GM21447 (cell line): ENCODE measurements at regions not wholly inside any gene's neighbourhood (a gene's known extent, or its start where the extent isn't known, plus 50 kb on each side); places are given as distances from the start of the nearest gene placed in this dataset.
"Not testable (repeated sequence)": the region's sequence is repeated elsewhere in the genome, so short reads cannot be mapped to it uniquely, and the experiment has no call there.

Source experiments
- ATAC-seq: cut with Tn5 transposase; IDR thresholded peaks from one replicate; pipeline ENCODE4 v1.9.1; 2021; ENCODE audit not compliant: unreplicated experiment

- no peak for ATAC-seq
Measured at GRCh38 chr1:3989465-3989864, 89.4 kb upstream of the C1orf174 start.

DNA sequence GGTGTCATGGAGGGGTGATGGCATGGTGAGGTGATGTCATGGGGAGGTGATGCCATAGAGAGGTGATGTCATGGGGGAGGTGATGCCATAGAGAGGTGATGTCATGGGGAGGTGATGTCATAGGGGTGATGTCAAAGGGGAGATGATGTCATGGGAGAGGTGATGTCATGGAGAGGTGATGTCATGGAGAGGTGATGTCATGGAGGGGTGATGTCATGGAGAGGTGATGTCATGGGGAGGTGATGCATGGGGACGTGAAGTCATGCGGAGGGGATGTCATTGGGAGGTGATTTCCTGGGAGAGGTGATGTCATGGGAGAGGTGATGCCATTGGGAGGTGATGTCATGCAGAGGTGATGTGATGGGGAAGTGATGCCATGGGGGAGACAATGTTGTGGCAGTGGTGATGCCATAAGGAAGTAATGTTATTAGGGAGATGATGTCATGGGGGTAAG, 92.1 kb upstream of the C1orf174 start:
- ATAC-seq: no peak

DNA sequence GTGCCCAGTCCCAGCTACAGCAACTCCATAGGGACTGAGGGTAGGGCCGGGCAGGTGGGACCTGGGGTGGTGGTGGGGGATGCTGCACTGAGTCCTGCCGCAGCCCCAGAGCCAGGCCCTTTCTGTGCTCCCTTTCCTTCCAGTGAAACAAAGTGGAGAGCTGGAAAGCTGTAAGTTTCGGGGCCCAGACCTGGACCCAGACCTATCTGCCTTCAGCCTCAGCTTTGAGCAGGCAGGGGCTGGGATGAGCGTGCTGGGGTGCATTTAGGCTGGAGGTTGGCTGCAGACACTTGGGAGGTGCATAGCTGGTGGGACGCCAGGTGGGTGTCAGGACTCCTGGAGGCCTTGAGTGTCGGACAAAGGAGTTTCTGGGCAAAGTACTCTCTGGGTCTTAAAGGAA, 92.7 kb upstream of the C1orf174 start:
- no peak for ATAC-seq

- ATAC-seq: no peak
Measured at GRCh38 chr1:3993619-3994375, 93.7 kb upstream of the C1orf174 start.

DNA sequence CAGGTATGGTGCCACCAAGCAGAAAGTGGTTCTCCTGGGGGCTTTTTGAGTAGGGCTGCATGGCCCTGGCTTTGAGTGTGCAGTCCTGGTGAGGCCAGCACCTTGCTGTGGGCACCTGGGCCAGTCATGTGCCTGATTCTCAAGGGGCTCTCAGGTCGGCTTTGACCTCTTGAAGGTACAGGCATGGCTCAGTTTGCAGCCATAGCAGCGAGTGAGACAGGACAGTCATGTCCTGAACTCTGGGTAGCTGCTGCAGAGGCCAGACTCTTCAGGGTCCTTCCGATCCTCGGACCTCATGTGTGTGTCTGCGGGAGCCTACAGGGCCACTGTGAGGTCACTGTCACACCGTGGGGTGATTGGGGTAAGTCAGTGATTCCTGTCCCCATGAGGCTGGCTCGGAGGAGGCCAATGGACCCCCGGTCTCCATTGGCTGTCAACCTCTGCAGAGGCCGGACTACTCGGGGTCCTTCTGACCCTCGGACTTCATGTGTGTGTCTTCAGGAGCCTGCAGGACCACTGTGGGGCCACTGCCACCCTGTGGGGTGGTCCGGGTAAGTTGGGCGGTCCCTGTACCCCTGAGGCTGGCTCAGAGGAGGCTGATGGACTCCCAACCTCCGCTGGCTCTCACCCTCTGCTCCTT, 95.2 kb upstream of the C1orf174 start:
- ATAC-seq: no peak

DNA sequence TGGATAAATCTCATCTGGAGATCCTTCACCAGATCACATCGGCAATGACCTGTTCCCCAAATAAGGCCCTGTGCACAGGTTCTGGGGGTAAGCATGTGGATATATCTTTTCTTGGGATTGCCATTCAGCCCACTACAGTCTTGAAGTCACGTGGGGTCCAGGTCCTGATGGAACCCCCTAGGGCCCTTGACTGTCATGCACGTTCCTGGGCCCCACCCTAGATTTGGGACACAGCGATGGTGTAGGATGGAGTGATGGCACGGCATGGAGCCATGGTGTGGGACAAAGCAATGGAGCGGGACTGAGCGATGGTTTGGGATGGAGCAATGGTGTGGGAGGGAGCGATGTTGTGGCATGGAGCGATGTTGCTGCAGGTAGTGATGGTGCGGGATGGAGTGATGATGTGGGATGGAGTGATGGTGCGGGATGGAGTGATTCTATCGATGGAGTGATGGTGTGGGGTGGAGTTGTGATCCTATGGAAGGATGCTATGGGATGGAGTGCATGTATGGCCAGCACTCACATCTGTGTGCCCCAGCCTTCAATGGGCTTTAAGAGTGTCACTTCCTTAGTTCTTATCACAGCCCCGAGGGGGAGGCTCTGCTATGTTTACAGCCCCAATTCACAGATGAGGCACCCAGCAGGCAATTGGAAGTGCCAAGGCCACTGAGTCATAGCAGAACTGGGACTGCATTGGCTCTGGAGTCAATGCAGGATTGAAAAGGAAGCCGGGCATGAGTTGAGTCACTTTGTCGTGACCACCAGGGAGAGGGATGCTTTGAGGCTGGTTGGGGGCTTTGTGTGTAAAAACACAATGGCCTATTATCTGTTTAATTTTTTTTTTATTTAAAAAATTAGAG, 97.0 kb upstream of the C1orf174 start:
- ATAC-seq: no peak

GRCh38 chr1:3998086-3998485, 98.0 kb upstream of the C1orf174 start:
- ATAC-seq: no peak

- not testable (repeated sequence) for ATAC-seq
Measured at GRCh38 chr1:3999514-3999913, 99.4 kb upstream of the C1orf174 start.

- ATAC-seq: no peak
Measured at GRCh38 chr1:3999941-4000735, 100.1 kb upstream of the C1orf174 start.

- ATAC-seq: no peak
Measured at GRCh38 chr1:4000811-4001251, 100.8 kb upstream of the C1orf174 start.

DNA sequence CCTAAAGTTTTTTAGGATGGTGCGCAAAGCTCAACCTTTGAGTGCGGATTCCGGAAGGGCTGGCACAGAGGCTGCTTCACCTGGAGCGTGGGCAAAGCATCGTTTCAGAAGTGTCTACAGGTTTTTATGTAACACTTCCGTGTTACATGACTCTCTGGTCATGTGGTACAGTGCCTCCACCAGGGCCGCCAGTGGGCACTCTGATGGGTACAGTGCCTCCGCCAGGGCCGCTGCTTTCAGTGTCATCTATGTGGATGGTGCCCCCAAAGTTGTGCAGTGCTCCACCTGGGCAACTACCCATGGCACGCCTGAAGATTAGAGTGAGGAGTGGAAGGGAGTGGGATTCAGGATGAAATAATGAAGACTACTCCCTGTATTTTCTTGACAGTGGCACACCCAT, 101.4 kb upstream of the C1orf174 start:
- ATAC-seq: no peak

DNA sequence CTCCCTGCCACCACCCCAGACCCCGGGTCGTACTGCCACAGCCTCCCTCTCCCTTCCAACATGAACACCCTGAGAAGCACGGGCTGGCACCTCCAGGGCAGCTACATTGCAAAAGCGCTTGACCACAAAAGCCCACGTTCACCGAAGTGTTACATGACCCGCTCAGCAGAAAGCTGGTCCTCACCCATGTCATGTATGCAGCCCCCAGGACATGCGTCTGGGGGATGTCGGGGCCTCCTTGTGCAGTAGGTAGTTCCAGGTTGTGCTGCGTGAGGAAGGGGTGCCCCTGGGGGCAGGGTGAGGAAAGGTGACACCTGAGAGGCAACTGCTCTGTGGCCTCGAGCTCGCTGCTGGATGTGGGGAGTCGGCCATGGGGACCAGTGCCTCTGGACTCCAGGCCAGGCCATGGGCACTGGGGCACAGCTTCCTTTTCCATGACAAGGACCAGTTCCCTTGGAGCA, 102.0 kb upstream of the C1orf174 start:
- ATAC-seq: no peak

DNA sequence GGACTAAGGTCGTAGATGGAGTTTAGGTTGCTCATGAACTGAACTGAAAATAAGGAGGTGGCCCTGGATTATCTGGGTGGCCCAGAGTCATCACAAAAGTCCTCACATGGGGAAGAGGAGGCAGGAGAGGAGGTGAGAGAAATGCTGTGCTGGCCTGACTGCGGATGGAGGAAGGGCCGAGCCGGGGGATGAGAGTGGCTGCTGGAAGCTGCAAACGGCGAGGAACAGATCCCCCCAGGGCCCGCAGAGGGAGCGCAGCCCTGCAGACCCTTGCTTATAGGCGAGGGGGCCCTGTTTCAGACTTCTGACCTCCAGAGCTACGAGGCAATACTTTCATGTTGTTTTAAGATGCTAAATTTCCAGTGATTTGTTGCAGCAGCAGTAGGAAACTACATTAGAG, 102.7 kb upstream of the C1orf174 start:
- no peak for ATAC-seq

DNA sequence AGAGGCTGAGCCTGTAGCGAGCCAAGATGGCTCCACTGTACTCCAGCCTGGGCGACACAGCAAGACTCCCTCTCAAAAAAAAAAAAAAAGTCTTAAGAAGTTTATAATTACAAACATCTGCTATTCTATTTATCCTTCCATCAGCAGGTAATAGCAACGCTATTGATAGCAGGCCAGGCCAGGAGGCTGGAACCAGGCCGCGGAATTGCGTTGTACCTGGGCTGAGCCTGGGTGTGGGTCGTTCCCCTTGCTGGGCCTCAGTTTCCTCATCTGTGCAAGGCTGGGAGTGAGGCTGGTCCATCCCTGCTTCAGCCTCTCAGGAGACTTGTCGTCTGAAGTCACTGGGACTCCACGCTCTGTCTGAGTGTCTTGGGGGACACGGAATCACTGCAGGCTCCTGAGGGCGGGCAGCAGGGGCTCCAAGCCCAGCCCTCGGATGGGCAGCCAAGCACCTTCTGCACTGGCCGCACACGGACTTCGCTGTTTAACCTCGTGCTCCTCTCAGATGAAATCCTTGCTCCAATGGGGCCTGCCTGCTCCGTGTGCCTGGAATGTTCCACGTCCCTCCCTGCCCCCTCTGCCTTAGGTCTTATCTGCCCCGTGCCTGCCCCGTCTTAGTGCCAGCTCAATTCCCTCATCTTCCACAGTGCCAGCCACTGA, 103.9 kb upstream of the C1orf174 start:
- no peak for ATAC-seq

DNA sequence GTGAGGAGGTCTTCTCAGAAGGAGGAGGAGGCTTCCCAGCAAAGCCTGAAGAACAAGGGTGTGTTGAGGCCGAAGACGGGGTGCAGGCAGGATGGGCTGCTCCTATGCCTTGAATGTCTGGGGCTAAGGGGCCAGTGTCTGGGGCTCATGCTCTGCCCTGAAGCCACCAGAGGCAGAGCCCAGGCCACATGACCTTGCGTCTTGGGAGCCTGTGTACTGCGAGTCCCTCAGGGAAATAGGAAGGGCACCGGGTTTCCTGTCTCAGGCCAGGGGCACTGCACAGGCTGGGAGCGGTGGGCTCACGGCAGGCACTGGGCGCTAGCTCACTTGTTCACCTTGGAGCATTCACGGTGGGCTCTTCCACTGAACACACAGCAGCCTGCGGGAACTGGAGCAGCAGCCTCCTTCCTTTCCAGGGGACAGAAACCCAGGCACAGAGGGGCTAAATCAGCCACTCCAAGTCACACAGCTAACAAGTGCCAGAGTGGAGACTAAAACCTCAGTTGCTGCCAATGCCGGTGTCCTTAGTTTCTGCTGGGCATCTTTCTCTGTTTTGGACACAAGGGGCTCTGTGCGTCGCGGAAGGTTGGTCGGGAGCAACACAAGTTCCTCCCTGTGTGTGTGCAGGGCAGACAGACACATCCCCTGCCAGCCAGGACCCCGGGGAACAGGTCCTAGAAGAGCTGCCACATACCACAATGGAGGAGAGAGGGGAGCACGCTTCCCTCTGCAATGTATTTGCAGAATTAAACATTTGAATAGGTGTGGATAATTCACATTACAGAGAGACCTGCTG, 104.8 kb upstream of the C1orf174 start:
- no peak for ATAC-seq

- no peak for ATAC-seq
Measured at GRCh38 chr1:4005431-4005830, 105.4 kb upstream of the C1orf174 start.

DNA sequence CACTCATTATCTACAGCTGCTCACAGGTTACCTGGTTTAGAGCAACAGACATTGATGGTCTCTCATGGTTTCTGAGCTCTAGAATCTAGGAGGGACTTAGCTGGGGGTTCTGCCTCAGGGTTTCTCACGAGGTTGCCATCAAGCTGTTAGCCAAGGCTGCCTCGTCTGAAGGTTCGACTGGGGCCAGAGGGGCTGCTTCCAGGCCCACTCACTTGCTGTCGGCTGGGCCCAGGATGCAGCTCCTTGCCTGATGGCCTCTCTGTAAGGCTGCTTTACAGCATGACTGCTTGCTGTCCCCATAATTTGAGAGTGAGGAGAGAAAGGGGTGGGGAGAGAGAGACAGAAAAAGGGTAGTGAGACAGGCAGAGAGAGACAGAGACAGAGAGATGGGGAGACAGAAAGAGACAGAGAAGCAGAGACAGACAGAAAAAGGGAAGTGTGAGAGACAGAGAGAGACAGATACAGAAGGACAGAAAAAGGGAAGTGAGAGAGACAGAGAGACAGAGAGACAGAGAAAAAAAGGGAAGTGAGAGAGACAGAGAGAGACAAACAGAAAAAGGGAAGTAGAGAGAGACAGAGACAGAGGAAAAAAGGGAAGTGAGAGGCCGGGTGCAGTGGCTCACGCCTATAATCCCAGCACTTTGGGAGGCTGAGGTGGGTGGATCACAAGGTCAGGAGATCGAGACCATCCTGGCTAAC, 106.8 kb upstream of the C1orf174 start:
- no peak for ATAC-seq

GRCh38 chr1:4010284-4010683, 110.2 kb upstream of the C1orf174 start:
- no peak for ATAC-seq
